ENCODE measurements at regions not wholly inside any gene's neighbourhood (a gene's known extent, or its start where the extent isn't known, plus 50 kb on each side); places are given as distances from the start of the nearest gene placed in this dataset.

DNA sequence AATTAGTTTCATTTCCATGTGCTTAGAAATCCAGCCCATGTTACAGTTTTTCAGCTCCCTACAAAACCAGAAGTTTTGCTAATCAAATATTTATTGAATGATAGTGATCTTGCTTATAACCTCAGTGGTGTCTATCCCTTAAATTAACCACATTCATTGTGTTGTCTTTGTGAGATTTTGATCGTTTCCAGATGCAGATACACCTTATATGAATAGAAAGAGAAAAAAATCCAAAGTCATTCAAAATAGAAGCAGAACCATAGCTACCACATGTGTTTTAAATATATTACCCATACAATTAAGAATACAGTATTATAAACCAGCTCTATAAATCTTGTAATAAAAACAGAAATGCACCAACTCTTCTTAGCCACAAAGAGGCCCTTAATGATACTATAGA, 60.6 kb upstream of the RREB1 start:
- TF ChIP-seq ZFP30 (CRISPR knock-in tag; IDR thresholded peaks at IDR 0.05) (no peak), CSRNP3 (CRISPR knock-in tag; IDR thresholded peaks at IDR 0.05) (no peak)

Data from SK-N-SH treated with all-trans-retinoic acid at 6 μM for 48 hours (cell line).